ENCODE measurements at regions not wholly inside any gene's neighbourhood (a gene's known extent, or its start where the extent isn't known, plus 50 kb on each side); places are given as distances from the start of the nearest gene placed in this dataset.

- DNase-seq, result no peak
- Histone ChIP-seq H3K27ac (no peak overlapping the region), H3K4me3 (no peak overlapping the region), H3K9me3 (no peaks in the 10 kb centered on the region), H3K36me3 (no peaks in the 10 kb centered on the region), H3K4me1 (ENCODE audit: insufficient read depth) (no peaks in the 10 kb centered on the region), H3K27me3 (no peaks in the 10 kb centered on the region)
- 46 to 57% (median 55%) methylated on average over 1 of the region's 1 CpG for WGBS, 3 donors
- TF ChIP-seq EP300 (IDR thresholded peaks at IDR 0.05), result no peak
- no peak for TF ChIP-seq CTCF (IDR thresholded peaks at IDR 0.05)
- TF ChIP-seq POLR2A (IDR thresholded peaks at IDR 0.05), result no peak
- intact Hi-C loops (cut with DNase I), result no loop called here
Measured at GRCh38 chr3:177418787-177419186, 221.5 kb upstream of the TBL1XR1 start.

- Histone ChIP-seq H3K9me3 (no peaks in the 10 kb centered on the region), H3K27me3 (no peaks in the 10 kb centered on the region), H3K4me1 (ENCODE audit: insufficient read depth) (no peaks in the 10 kb centered on the region), H3K27ac (no peak overlapping the region), H3K4me3 (no peak overlapping the region), H3K36me3 (no peaks in the 10 kb centered on the region)
- WGBS, 3 donors, result 62 to 75% (median 74%) methylated on average over 7 of the region's 7 CpGs
- DNase-seq, result no peak
- intact Hi-C loops (cut with DNase I), result loop anchor here in 1 of 4 donors (10.0 kb wide), 1 partner anchor 45 kb away; no protein-coding TSS in a partner anchor
- TF ChIP-seq CTCF (IDR thresholded peaks at IDR 0.05), result no peak
- TF ChIP-seq EP300 (IDR thresholded peaks at IDR 0.05), result no peak
- no peak for TF ChIP-seq POLR2A (IDR thresholded peaks at IDR 0.05)
Measured at GRCh38 chr3:177419904-177420601, 222.8 kb upstream of the TBL1XR1 start.

- Histone ChIP-seq H3K36me3 (no peaks in the 10 kb centered on the region), H3K27ac (no peak overlapping the region), H3K27me3 (no peaks in the 10 kb centered on the region), H3K9me3 (no peaks in the 10 kb centered on the region), H3K4me3 (no peak overlapping the region), H3K4me1 (ENCODE audit: insufficient read depth) (no peaks in the 10 kb centered on the region)
- DNase-seq, result no peak
- WGBS, 3 donors, result 70 to 85% (median 84%) methylated on average over 6 of the region's 6 CpGs
- intact Hi-C loops (cut with DNase I), result loop anchor here in 1 of 4 donors (10.0 kb wide), 1 partner anchor 46 kb away; no protein-coding TSS in a partner anchor
- TF ChIP-seq CTCF (IDR thresholded peaks at IDR 0.05) (no peak), POLR2A (IDR thresholded peaks at IDR 0.05) (no peak), EP300 (IDR thresholded peaks at IDR 0.05) (no peak)
Measured at GRCh38 chr3:177420651-177421480, 223.6 kb upstream of the TBL1XR1 start.

GRCh38 chr3:177421481-177421785 lies 224.2 kb upstream of the TBL1XR1 start:
- intact Hi-C loops (cut with DNase I), result loop anchor here in 1 of 4 donors (10.0 kb wide), 1 partner anchor 47 kb away; no protein-coding TSS in a partner anchor
- DNase-seq, result no peak
- H3K36me3 ChIP-seq, result no peaks in the 10 kb centered on the region
- TF ChIP-seq CTCF (IDR thresholded peaks at IDR 0.05) (no peak), POLR2A (IDR thresholded peaks at IDR 0.05) (no peak)
- no peaks in the 10 kb centered on the region for H3K9me3 ChIP-seq
- H3K27ac ChIP-seq, result no peak overlapping the region
- H3K4me1 ChIP-seq (ENCODE audit: insufficient read depth), result no peaks in the 10 kb centered on the region
- H3K27me3 ChIP-seq, result no peaks in the 10 kb centered on the region
- 92 to 100% (median 93%) methylated on average over 1 of the region's 1 CpG for WGBS, 3 donors
- no peak overlapping the region for H3K4me3 ChIP-seq

All from ovary (tissue), 7 donors.